ENCODE measurements at regions not wholly inside any gene's neighbourhood (a gene's known extent, or its start where the extent isn't known, plus 50 kb on each side); places are given as distances from the start of the nearest gene placed in this dataset.
"Not testable (repeated sequence)": the region's sequence is repeated elsewhere in the genome, so short reads cannot be mapped to it uniquely, and the experiment has no call there.

DNA sequence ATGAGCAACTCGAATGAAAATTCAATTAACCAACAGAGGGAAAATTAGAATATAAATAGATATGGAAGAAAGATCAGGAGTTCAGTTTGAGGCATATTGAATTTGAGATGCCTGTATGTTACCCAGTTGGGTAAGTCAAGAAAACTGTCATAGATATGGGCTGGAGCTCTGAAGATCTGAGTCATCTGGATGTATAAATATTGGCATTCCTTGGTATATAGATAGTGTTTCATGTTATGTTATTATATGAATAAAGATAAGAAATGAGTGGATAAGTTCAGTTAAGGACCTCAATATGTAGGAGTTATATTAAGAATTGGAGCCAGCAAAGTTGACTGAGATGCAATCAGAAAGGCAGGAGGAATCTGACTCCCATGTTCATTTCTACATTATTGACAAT, 543.6 kb upstream of the SMIM31 start:
- DNase-seq (ENCODE audit: low read depth) = no peak

GRCh38 chr4:164212134-164212533, 541.8 kb upstream of the SMIM31 start:
- no peak for DNase-seq (ENCODE audit: low read depth)

- DNase-seq (ENCODE audit: low read depth) = no peak
These were observed 541.2 kb upstream of the SMIM31 start for GRCh38 chr4:164212714-164213113.

- DNase-seq (ENCODE audit: low read depth) = no peak
These were observed 538.7 kb upstream of the SMIM31 start for GRCh38 chr4:164215113-164215741.

DNA sequence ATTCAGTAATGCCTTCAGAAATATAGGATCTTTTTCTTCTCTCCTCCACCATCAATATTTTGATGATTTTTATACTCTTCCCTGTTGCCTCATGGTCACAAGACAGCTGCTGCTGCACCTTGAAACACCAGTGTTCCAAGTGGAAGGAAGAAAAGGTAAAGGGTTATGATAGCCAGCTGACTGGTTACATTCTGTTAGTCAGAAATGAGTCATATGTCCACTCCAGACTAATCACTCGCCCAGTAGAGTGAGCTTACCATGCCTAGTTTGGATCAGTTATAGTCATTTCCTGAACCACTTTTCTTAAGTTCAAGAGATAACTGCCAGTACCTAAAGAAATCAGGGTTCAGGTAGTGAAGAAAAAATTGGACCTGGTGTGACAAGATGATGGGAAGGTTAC, 532.3 kb upstream of the SMIM31 start:
- no peak for DNase-seq (ENCODE audit: low read depth)

DNA sequence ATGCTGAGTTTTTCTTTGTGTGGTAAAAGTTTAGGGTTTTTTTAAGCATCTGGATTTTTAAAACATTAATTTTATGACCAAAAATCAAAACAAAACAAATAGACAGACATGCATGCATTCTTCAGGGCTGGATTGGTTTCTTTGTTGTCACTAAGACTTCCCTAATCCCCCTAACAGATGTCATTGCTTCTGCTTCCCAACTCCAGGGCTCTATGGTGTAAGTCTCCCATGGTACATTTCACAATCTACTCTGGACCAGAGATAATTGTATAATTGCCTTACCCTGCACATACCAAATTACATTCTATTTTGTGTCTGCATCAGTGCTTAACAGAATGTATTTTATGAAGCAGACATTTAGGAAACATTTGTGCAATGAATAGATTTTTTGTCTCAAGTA, 529.1 kb upstream of the SMIM31 start:
- no peak for DNase-seq (ENCODE audit: low read depth)

- DNase-seq (ENCODE audit: low read depth) = no peak
These were observed 524.7 kb upstream of the SMIM31 start for GRCh38 chr4:164229255-164229654.

- DNase-seq (ENCODE audit: low read depth) = no peak
These were observed 514.5 kb upstream of the SMIM31 start for GRCh38 chr4:164239433-164239832.

DNA sequence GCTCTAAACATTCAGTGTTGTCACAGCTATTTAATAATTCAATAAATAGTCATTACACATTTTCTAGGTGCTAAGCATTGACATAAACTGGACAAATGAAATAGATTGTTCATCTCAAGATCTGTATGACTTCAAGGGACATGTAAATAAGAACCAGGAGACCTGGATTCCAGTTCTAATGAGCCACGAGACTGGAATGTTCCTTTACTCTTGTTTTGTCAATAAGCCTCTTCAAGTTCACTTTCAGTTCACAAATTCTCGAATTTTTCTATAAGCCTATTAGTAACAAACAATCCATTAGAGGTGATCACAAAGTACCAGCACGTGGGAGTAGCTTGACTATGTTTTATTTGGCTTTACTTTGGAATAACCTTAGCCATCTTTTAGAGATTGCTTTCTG, 514.0 kb upstream of the SMIM31 start:
- no peak for DNase-seq (ENCODE audit: low read depth)

DNA sequence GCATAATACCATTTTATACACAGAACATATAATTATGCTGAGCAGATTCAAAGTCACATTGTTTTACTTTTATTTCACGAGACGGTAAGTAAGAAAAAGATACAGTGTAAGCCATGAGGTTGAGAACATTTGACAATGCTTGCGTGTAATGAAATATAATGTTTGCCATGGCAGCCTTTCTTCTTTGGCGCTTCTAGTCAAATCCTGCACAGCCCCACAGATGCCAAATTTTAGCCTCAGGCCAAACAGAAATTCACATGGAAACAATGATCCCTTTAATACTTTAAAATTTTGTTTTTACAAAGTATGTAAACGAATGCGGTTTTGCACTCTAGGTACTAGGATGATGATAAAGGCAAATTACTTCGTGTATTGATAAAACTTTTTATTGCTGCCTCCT, 502.7 kb upstream of the SMIM31 start:
- no peak for DNase-seq (ENCODE audit: low read depth)

DNA sequence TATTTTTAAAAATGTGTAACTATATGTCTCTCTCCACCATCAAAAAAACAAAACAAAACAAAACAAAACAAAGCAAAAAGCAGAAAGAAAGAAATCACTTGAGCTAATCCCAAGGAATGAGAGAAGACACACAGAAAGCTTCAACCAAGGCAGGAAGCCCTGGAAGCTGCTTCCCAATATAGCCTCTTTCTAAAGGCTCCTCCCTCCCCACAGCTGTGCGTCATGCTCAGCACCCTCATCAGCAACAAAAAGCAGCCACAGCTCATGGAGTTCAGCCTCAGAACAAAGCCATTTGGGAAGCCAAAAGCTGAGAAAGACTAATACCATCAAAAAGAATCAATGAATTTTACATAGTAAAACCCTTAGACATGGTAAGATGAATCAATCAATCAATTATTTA, 501.6 kb upstream of the SMIM31 start:
- DNase-seq (ENCODE audit: low read depth) = no peak

DNA sequence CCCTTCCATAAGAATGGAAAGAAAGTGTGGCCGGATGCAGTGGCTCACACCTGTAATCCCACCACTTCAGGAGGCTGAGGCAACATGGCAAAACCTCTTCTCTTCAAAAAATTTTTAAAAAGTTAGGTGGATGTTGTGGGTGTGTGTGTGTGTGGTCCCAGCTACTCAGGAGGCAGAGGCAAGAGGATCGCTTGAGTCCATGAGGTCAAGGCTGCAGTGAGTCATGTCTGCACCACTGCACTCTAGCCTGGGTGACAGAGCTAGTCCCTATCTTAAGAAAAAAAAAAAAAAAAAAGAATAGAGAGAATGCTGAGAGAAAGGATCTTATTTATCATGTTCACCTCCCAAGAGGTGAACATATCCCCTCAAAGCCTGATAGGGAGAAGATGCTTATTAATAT, 492.1 kb upstream of the SMIM31 start:
- no peak for DNase-seq (ENCODE audit: low read depth)

DNA sequence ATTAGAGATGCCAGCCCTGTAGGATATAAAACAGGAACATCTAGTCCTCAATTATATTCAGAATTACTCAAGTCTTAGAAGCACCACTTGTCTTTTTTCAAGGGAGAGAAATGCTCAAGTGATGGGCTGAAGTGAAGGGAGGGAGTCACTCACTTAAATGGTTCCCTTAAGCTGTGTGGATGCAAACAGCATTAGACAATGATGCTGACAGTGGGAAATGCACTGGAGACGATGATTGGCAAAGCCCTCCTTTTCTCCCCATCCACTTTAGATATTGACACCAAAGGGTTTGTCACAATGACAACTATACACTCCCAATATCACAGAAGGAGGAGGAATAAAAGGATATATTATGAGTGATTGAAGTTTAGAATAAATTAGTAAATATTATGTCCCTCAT, 491.4 kb upstream of the SMIM31 start:
- DNase-seq (ENCODE audit: low read depth) = not testable (repeated sequence)

DNA sequence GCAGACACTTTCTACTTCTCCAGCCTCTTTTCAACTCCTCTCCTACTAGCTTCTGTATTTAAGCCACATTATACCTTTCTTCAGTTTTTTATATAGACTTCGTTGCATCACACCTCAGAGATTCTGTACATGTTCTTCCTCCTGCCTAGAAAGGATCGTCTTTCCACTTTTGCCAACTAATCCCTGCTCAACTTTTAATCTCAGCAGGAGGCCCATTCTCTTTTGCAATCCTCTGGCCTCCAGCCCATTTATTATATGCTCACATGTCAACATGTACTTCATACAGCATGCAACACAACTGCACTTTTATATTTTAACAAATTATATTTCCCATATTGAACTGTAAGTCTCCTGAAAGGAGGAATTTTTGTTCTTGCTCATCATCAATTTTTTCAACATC, 476.5 kb upstream of the SMIM31 start:
- DNase-seq (ENCODE audit: low read depth) = not testable (repeated sequence)

GRCh38 chr4:164287173-164287572, 466.8 kb upstream of the SMIM31 start:
- DNase-seq (ENCODE audit: low read depth) = no peak

- DNase-seq (ENCODE audit: low read depth) = no peak
These were observed 465.4 kb upstream of the SMIM31 start for GRCh38 chr4:164288578-164288977.

GRCh38 chr4:164293203-164293602, 460.7 kb upstream of the SMIM31 start:
- no peak for DNase-seq (ENCODE audit: low read depth)

- DNase-seq (ENCODE audit: low read depth) = no peak
These were observed 460.2 kb upstream of the SMIM31 start for GRCh38 chr4:164293743-164294142.

GRCh38 chr4:164301430-164301829, 452.5 kb upstream of the SMIM31 start:
- no peak for DNase-seq (ENCODE audit: low read depth)

DNA sequence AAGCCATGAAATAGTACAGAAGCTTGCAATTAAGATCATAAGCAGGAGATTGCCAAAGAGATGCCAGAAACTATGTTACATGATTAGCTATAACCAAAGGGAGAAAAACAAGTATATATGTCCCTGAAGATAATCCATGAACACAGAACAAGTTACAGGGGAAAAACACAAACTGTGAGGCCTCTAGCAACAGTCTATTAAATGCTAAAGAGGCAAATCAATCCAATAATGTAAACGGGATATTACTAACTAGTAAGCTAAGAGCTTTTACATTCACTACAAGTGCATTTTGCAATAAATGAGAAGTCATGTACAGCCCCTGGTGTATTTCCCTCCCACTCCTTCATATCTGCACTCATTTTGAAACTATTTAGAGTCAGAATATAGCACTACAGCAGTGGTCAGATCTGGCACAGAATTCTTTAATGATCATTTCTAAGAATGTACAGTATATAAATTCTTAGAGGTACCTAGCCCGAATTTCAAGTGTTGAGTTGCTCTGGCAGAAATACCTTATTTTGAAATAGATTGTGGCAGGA, 449.8 kb upstream of the SMIM31 start:
- DNase-seq (ENCODE audit: low read depth) = no peak

DNA sequence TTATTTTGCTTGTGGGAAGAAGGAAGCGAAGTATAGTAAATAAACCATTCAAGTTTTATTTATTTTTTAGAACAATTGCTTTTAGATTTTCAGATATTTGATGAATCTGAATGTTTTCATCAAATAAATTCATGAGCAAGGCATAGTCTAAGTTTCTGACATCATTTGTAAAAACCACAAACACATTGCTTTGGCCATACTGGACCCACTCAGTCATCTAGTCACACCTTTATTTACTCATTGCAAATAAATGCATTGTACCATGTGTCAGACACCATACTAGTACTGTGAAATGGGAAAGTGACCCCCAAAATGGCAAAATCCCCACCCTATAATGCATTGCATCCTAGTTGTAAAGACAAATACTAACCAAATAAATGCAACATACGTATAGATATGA, 449.1 kb upstream of the SMIM31 start:
- DNase-seq (ENCODE audit: low read depth) = no peak

DNA sequence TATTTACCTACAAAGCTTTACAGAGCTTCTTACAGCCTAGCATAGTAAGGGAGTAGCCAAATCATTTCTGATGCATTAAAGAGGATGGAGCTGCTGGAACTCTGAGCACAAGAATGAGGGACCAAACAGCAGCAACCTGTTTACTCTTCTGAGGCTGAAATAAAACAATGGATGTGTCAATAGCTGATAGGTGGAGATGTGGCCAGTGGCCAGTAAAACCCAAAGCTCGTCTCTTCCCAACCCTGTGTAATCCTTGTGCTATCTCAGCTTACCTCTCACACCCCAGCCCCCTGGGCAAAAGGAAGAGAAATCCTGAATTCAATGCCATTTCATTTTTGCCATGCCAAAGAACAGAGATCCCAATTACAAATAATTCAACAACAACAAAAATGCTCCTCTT, 446.7 kb upstream of the SMIM31 start:
- no peak for DNase-seq (ENCODE audit: low read depth)

GRCh38 chr4:164312671-164313070, 441.3 kb upstream of the SMIM31 start:
- DNase-seq (ENCODE audit: low read depth) = no peak

DNA sequence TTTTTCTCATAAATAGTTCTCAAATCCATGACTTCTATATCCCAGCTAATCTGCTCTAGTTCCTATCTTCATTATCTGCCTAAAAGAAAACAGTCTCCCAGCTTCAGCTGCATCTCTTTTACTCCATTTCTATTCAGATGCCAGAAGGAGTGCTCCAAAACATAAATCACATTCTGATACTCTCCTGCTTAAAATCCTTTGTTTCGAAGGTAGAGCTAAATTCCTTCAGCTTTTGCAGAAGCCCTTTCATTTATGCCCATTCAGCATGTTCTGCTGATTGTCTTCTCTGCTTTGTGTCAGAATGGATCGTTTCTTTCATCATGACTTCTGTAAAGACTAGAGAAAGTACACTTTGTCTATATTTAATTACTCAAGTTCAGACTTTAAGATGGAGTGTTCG, 440.1 kb upstream of the SMIM31 start:
- no peak for DNase-seq (ENCODE audit: low read depth)

GRCh38 chr4:164318350-164318749, 435.6 kb upstream of the SMIM31 start:
- no peak for DNase-seq (ENCODE audit: low read depth)

All from activated T-cell treated with anti-CD3 and anti-CD28 coated beads for 24 hours (primary cell).